DND-41 (cell line): ENCODE measurements at regions not wholly inside any gene's neighbourhood (a gene's known extent, or its start where the extent isn't known, plus 50 kb on each side); places are given as distances from the start of the nearest gene placed in this dataset.

Experiments used
- ATAC-seq: fragments of 200-7000 bp; cut with Tn5 transposase; 3 replicates; pipeline ENCODE4 v1.9.1; 2021; ENCODE audit warnings: low read depth; ENCODE audit not compliant: insufficient read depth
- DNase-seq: peaks from one replicate; pipeline ENCODE4 v3.0.0-alpha.2; 2020
- H2AFZ ChIP-seq: 2 replicates; pipeline ENCODE4 v1.6.0; 2012; ENCODE audit warnings: low read depth, low read length
- H3K27ac ChIP-seq: 2 replicates; pipeline ENCODE4 v1.5.1; 2012; ENCODE audit warnings: low read length, inconsistent platforms
- H3K27me3 ChIP-seq: fragments of 200-600 bp; sonication (generic); 2 replicates; pipeline ENCODE4 v1.6.0; 2012; ENCODE audit warnings: low read length, mild to moderate bottlenecking, inconsistent platforms; ENCODE audit not compliant: insufficient read depth, poor library complexity
- H3K36me3 ChIP-seq: 2 replicates; pipeline ENCODE4 v1.5.1; 2012; ENCODE audit warnings: low read length, inconsistent platforms; ENCODE audit not compliant: insufficient read depth
- H3K4me1 ChIP-seq: 2 replicates; pipeline ENCODE4 v1.5.1; 2012; ENCODE audit warnings: mild to moderate bottlenecking, low read length; ENCODE audit not compliant: insufficient read depth
- H3K4me2 ChIP-seq: 2 replicates; pipeline ENCODE4 v1.6.0; 2012; ENCODE audit warnings: mild to moderate bottlenecking, moderate library complexity, low read length, inconsistent platforms; ENCODE audit not compliant: insufficient read depth
- H3K4me3 ChIP-seq, 2 experiments: fragments of 200-600 bp in 1 of 2; shearing (Covaris generic) in 1 of 2; 2 replicates each; pipeline ENCODE4 v1.5.1; 2012 to 2016; ENCODE audit warnings: inconsistent platforms in 2 of 2, low read length in 2 of 2, mild to moderate bottlenecking in 2 of 2, low read depth in 1 of 2, moderate library complexity in 1 of 2
- H3K79me2 ChIP-seq: 2 replicates; pipeline ENCODE4 v1.6.0; 2012; ENCODE audit warnings: low read length, inconsistent platforms; ENCODE audit not compliant: insufficient read depth
- H3K9ac ChIP-seq: 2 replicates; pipeline ENCODE4 v1.6.0; 2012; ENCODE audit warnings: low read depth, mild to moderate bottlenecking, inconsistent platforms, low read length, moderate library complexity
- H3K9me3 ChIP-seq: 2 replicates; pipeline ENCODE4 v1.5.1; 2012; ENCODE audit warnings: low read length, moderate library complexity, mild to moderate bottlenecking, inconsistent platforms; ENCODE audit not compliant: insufficient read depth, severe bottlenecking
- H4K20me1 ChIP-seq: 2 replicates; pipeline ENCODE4 v1.6.0; 2012; ENCODE audit warnings: low read length; ENCODE audit not compliant: insufficient read depth
- EZH2 ChIP-seq: IDR thresholded peaks from 3 replicates; pipeline ENCODE4 v1.6.1; 2012; ENCODE audit warnings: borderline replicate concordance, low read depth, mild to moderate bottlenecking, moderate library complexity, low read length, inconsistent platforms; ENCODE audit not compliant: severe bottlenecking
- TF ChIP-seq, protein P1 (sequence below): IDR thresholded peaks from 2 replicates; pipeline ENCODE4 v1.5.1; 2012; ENCODE audit warnings: borderline replicate concordance, low read length, moderate library complexity, mild to moderate bottlenecking; ENCODE audit not compliant: poor library complexity, severe bottlenecking; ENCODE audit errors: extremely low read depth

DNA sequence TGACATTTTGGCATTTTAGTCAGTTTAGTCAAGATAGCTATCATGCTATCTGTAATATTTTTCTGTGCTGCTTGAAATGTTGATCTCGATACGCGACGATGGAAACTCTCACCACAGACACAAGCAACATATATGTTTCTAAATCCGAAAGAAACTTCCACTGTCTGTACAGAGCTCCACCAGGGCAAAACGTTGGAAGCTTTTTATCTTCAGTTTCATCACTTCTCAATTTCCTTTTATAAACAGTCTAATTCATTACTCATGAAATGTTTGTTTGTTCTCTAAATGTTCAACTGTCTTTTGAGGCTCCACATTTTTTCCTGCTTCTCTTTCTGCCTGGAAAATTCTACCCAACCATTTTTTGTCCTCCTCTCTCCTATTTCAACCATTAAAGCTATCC is 737.6 kb downstream of the SLC16A7 start:
- Histone ChIP-seq H2AFZ (no peak overlapping the region), H3K4me2 (no peak overlapping the region)

DNA sequence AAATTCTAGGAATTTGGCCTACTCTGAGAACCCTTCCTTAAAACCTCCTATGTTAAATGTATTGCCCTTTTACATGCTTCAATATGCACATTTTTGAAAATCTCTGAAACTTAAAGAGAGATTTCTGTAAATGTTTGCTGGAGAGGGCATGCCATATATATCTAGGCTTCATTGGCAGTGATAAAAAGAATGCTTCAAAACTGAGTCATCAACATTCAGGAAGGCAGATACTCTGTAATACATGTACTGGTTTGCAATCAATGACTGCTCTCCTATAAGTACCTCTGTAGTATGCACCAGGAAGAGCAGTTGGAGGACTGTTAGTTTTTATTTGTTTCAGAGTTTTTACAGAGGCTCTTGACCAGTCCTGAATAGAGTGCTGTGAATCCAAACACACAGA is 739.9 kb downstream of the SLC16A7 start:
- DNase-seq (no peak), ATAC-seq (no peak)
- Histone ChIP-seq H3K79me2 (no peaks in the 10 kb centered on the region), H3K4me3 (no peak overlapping the region), H3K9me3 (no peaks in the 10 kb centered on the region), H3K9ac (no peak overlapping the region), H3K27me3 (no peaks in the 10 kb centered on the region), H3K27ac (no peak overlapping the region), H3K4me2 (no peak overlapping the region), H3K36me3 (no peaks in the 10 kb centered on the region), H3K4me1 (no peaks in the 10 kb centered on the region), H4K20me1 (no peaks in the 10 kb centered on the region), H2AFZ (no peak overlapping the region)
- TF ChIP-seq, protein P1, sequence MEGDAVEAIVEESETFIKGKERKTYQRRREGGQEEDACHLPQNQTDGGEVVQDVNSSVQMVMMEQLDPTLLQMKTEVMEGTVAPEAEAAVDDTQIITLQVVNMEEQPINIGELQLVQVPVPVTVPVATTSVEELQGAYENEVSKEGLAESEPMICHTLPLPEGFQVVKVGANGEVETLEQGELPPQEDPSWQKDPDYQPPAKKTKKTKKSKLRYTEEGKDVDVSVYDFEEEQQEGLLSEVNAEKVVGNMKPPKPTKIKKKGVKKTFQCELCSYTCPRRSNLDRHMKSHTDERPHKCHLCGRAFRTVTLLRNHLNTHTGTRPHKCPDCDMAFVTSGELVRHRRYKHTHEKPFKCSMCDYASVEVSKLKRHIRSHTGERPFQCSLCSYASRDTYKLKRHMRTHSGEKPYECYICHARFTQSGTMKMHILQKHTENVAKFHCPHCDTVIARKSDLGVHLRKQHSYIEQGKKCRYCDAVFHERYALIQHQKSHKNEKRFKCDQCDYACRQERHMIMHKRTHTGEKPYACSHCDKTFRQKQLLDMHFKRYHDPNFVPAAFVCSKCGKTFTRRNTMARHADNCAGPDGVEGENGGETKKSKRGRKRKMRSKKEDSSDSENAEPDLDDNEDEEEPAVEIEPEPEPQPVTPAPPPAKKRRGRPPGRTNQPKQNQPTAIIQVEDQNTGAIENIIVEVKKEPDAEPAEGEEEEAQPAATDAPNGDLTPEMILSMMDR, result no peak
- TF ChIP-seq EZH2, result no peak

More for the DNA sequence above, 737.6 kb downstream of the SLC16A7 start:
- Histone ChIP-seq H3K9ac (no peak overlapping the region), H3K27me3 (no peaks in the 10 kb centered on the region), H3K27ac (no peak overlapping the region), H3K4me1 (no peaks in the 10 kb centered on the region), H3K4me3 (no peak overlapping the region), H3K79me2 (no peaks in the 10 kb centered on the region), H4K20me1 (no peaks in the 10 kb centered on the region), H3K9me3 (no peaks in the 10 kb centered on the region), H3K36me3 (no peaks in the 10 kb centered on the region)
- ATAC-seq (no peak), DNase-seq (no peak)
- TF ChIP-seq EZH2, result no peak
- TF ChIP-seq, protein P1, result no peak

DNA sequence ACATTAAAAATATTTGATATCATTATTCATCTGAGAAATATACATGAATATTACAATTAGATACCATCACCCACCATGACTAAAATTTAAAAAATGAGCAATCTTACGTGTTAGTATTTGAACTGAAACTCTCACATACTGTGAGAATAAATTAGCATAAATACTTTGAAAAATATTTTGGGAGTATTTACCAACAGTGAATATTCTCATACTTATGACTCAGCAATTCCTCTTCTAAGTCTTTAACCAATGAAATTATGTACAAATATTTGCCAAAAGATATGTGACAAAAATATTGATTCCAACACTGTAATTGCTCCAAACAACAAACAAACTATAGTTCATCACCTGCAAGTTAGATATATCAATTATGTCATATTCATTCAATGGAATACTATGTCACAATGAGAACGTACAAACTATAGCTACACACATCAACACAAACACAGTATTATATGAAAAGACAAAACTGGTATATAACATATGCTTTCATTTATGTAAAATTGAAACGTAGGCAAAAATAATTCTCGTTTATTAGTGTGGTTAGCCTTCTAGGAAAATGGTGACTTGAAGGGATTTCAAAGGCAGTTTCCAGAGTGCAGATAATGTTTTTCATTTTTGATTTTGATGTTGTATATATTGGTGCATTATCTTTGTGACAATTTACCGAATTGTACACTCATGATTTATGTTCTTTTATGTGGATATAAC is 742.2 kb downstream of the SLC16A7 start:
- H2AFZ ChIP-seq, result no peak overlapping the region
- H3K27ac ChIP-seq, result no peak overlapping the region
- no peaks in the 10 kb centered on the region for H3K36me3 ChIP-seq
- H3K4me2 ChIP-seq, result no peak overlapping the region
- H3K4me3 ChIP-seq, result no peak overlapping the region
- TF ChIP-seq EZH2, result no peak
- TF ChIP-seq, protein P1, result no peak
- no peaks in the 10 kb centered on the region for H4K20me1 ChIP-seq
- H3K79me2 ChIP-seq, result no peaks in the 10 kb centered on the region
- H3K9ac ChIP-seq, result no peak overlapping the region
- DNase-seq (no peak), ATAC-seq (no peak)
- no peaks in the 10 kb centered on the region for H3K4me1 ChIP-seq
- H3K9me3 ChIP-seq, result no peaks in the 10 kb centered on the region
- H3K27me3 ChIP-seq, result no peaks in the 10 kb centered on the region
